HCT116 (cell line): ENCODE measurements at regions not wholly inside any gene's neighbourhood (a gene's known extent, or its start where the extent isn't known, plus 50 kb on each side); places are given as distances from the start of the nearest gene placed in this dataset.

ENCODE experiments used
- CEBPB ChIP-seq: IDR thresholded peaks from 2 replicates; pipeline ENCODE4 v1.6.1; 2012; ENCODE audit warnings: low read depth
- EZH2phosphoT487 ChIP-seq: fragments of 200-600 bp; IDR thresholded peaks from 2 replicates; pipeline ENCODE4 v1.6.1; 2018; ENCODE audit warnings: antibody characterized with exemption, borderline replicate concordance
- POLR2A ChIP-seq: IDR thresholded peaks from 2 replicates; pipeline ENCODE4 v1.7.0; 2011; ENCODE audit warnings: borderline replicate concordance; ENCODE audit not compliant: insufficient read depth, insufficient read length; ENCODE audit errors: extremely low read depth
- POLR2AphosphoS5 ChIP-seq: IDR thresholded peaks from 2 replicates; pipeline ENCODE4 v1.6.1; 2011; ENCODE audit warnings: mild to moderate bottlenecking, low read depth, low read length, moderate library complexity
- RAD21 ChIP-seq: IDR thresholded peaks from 2 replicates; pipeline ENCODE4 v1.6.1; 2012; ENCODE audit warnings: low read depth, mild to moderate bottlenecking
- REST ChIP-seq: IDR thresholded peaks from 2 replicates; pipeline ENCODE4 v1.6.1; 2012; ENCODE audit warnings: low read depth
- SP1 ChIP-seq: IDR thresholded peaks from 2 replicates; pipeline ENCODE4 v1.6.1; 2012; ENCODE audit warnings: low read depth
- ZNF274 ChIP-seq: fragments of 200-500 bp; sonication (Bioruptor generic); IDR thresholded peaks from 2 replicates; pipeline ENCODE4 v1.6.1; 2014; ENCODE audit warnings: mild to moderate bottlenecking, low read depth, low read length, inconsistent platforms
- TF ChIP-seq, protein P1 (sequence below), 3 experiments: fragments of 200-600 bp in 1 of 3; sonication (generic) in 1 of 3; IDR thresholded peaks in 2 of 3; conservative IDR thresholded peaks in 1 of 3; 2 replicates each; pipeline ENCODE4 v1.5.1; 2012 to 2017; ENCODE audit warnings: low read depth in 2 of 3, low read length in 2 of 3, antibody characterized with exemption in 1 of 3, borderline replicate concordance in 1 of 3, control low read depth in 1 of 3, mild to moderate bottlenecking in 1 of 3, mixed read lengths in 1 of 3, mixed run types in 1 of 3, moderate library complexity in 1 of 3; ENCODE audit not compliant: insufficient read depth in 1 of 3

DNA sequence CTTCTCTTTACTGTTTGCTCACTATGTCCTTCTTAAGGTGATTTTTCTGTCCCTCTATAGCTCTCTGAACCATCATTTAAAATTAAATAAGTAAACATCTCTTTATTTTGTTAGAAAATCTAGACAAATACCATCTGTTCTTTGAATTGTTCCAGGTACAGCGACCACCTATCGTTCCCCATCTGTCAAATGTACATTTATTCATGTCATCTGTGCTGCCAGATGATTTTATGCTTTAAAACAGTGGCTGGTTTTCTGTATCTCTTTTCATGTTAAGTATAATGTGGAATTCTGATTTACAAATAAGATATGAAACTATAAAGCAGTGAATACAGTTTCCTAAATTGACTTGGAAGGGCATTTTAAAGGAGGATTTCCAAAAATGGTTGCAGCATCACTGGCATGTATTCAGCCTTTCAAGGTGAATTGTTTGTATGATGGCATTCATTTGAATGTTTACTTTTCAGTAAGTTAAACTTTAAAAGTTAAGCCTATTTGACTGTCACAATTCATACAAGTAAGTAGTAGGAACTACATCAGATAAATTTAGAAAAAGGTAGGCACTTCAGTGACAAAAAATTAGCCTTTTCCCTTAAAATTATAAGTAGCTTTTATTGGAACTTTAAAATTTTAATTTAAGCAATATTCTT lies 92.6 kb upstream of the CLVS2 start:
- TF ChIP-seq SP1 (no peak), POLR2AphosphoS5 (no peak), EZH2phosphoT487 (no peak), REST (no peak), RAD21 (no peak), ZNF274 (no peak), POLR2A (no peak), CEBPB (no peak)
- TF ChIP-seq, protein P1, sequence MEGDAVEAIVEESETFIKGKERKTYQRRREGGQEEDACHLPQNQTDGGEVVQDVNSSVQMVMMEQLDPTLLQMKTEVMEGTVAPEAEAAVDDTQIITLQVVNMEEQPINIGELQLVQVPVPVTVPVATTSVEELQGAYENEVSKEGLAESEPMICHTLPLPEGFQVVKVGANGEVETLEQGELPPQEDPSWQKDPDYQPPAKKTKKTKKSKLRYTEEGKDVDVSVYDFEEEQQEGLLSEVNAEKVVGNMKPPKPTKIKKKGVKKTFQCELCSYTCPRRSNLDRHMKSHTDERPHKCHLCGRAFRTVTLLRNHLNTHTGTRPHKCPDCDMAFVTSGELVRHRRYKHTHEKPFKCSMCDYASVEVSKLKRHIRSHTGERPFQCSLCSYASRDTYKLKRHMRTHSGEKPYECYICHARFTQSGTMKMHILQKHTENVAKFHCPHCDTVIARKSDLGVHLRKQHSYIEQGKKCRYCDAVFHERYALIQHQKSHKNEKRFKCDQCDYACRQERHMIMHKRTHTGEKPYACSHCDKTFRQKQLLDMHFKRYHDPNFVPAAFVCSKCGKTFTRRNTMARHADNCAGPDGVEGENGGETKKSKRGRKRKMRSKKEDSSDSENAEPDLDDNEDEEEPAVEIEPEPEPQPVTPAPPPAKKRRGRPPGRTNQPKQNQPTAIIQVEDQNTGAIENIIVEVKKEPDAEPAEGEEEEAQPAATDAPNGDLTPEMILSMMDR (IDR thresholded peaks at IDR 0.05 in 2 of 3, conservative IDR thresholded peaks at IDR 0.05 in 1 of 3; ENCODE audit: borderline replicate concordance in 1 of 3, insufficient read depth in 1 of 3, low read depth in 2 of 3, low read length in 2 of 3): no peak
